H1 (cell line): ENCODE measurements at regions not wholly inside any gene's neighbourhood (a gene's known extent, or its start where the extent isn't known, plus 50 kb on each side); places are given as distances from the start of the nearest gene placed in this dataset.

Experiments used
- CTCF ChIA-PET: fragments of 300-600 bp; sonication (Branson Sonifier 250); formaldehyde crosslinking; loops from one replicate; lab custom pipeline; 2021; ENCODE audit not compliant: partially characterized antibody; lab: Charles Lee
- POLR2A ChIA-PET: fragments of 300-600 bp; sonication (Branson Sonifier 250); formaldehyde crosslinking; loops from one replicate; lab custom pipeline; 2021; ENCODE audit warnings: inconsistent platforms; ENCODE audit not compliant: partially characterized antibody; lab: Charles Lee
- DNase-seq, 2 experiments: peaks; one replicate each; pipeline versions ENCODE4 v3.0.0 to v3.0.0-alpha.2; 2010 to 2022; ENCODE audit warnings: low spot score in 2 of 2, low read depth in 1 of 2, mixed read lengths in 1 of 2
- FAIRE-seq: peaks from 2 replicates; lab custom pipeline; 2011; peaks lifted over from hg19 to GRCh38; lab: Jason Lieb, UNC
- H2AFZ ChIP-seq: 2 replicates; pipeline ENCODE4 v1.8.1; 2012; ENCODE audit warnings: low read length, inconsistent platforms
- H2AK5ac ChIP-seq: 2 replicates; pipeline ENCODE4 v1.6.1; 2013; ENCODE audit warnings: low read depth, low read length
- H2BK120ac ChIP-seq: replicated peaks from 2 replicates; pipeline ENCODE3; 2013; ENCODE audit warnings: low read depth, low read length, inconsistent platforms
- H2BK12ac ChIP-seq: 2 replicates; pipeline ENCODE4 v1.6.1; 2013; ENCODE audit warnings: low read depth, low read length
- H2BK15ac ChIP-seq: 2 replicates; pipeline ENCODE4 v1.6.1; 2013; ENCODE audit warnings: low read length
- H2BK20ac ChIP-seq: 2 replicates; pipeline ENCODE4 v1.6.1; 2013; ENCODE audit warnings: low read length
- H2BK5ac ChIP-seq: 2 replicates; pipeline ENCODE4 v1.6.1; 2013; ENCODE audit warnings: low read depth, low read length
- H3K14ac ChIP-seq: 2 replicates; pipeline ENCODE4 v1.6.1; 2013; ENCODE audit warnings: inconsistent platforms; ENCODE audit not compliant: insufficient read length
- H3K18ac ChIP-seq: 2 replicates; pipeline ENCODE4 v1.6.1; 2013; ENCODE audit warnings: low read length; ENCODE audit errors: extremely low read depth
- H3K23ac ChIP-seq: 2 replicates; pipeline ENCODE4 v1.6.1; 2013; ENCODE audit warnings: inconsistent platforms; ENCODE audit not compliant: insufficient read length
- H3K23me2 ChIP-seq: 2 replicates; pipeline ENCODE4 v1.6.1; 2013; ENCODE audit warnings: low read depth, low read length
- H3K27ac ChIP-seq: 2 replicates; pipeline ENCODE4 v1.6.1; 2011; ENCODE audit warnings: low read depth, low read length, inconsistent platforms
- H3K27me3 ChIP-seq, 4 experiments: replicated peaks in 1 of 4; 1 replicate in 1 of 4; 2 replicates in 3 of 4; pipeline versions ENCODE4 v1.6.1 to v1.8.1; 2011 to 2013; ENCODE audit warnings: low read length in 3 of 4, mild to moderate bottlenecking in 3 of 4, inconsistent platforms in 2 of 4, mixed read lengths in 2 of 4, moderate library complexity in 1 of 4; ENCODE audit not compliant: control insufficient read depth in 3 of 4, insufficient read depth in 3 of 4; ENCODE audit errors: extremely low read depth in 1 of 4
- H3K36me3 ChIP-seq, 4 experiments: 2 replicates each; pipeline versions ENCODE4 v1.6.1 to v1.8.1; 2011 to 2013; ENCODE audit warnings: mild to moderate bottlenecking in 4 of 4, low read length in 3 of 4, moderate library complexity in 2 of 4, control low read depth in 1 of 4, inconsistent platforms in 1 of 4; ENCODE audit not compliant: insufficient read depth in 4 of 4, control insufficient read depth in 2 of 4
- H3K4ac ChIP-seq: replicated peaks from 2 replicates; pipeline ENCODE3; 2013; ENCODE audit warnings: low read length, low read depth, mixed read lengths, inconsistent platforms; ENCODE audit not compliant: insufficient read length
- H3K4me1 ChIP-seq, 4 experiments: replicated peaks in 1 of 4; 1 replicate in 1 of 4; 2 replicates in 3 of 4; pipeline versions ENCODE4 v1.6.1 to v1.8.1; 2011 to 2013; ENCODE audit warnings: low read length in 3 of 4, inconsistent platforms in 2 of 4, mixed read lengths in 1 of 4; ENCODE audit not compliant: insufficient read depth in 4 of 4, control insufficient read depth in 3 of 4
- H3K4me2 ChIP-seq, 2 experiments: 2 replicates each; pipeline versions ENCODE4 v1.6.1 to v1.8.1; 2011 to 2013; ENCODE audit warnings: low read depth in 2 of 2, low read length in 2 of 2, control low read depth in 1 of 2, inconsistent platforms in 1 of 2, mild to moderate bottlenecking in 1 of 2; ENCODE audit not compliant: insufficient read depth in 1 of 2
- H3K4me3 ChIP-seq, 4 experiments: fragments of 200-600, 300-600 bp in 1 of 4; sonication (generic), shearing (Covaris generic), sonication (Bioruptor Twin) in 1 of 4; 2 replicates each; pipeline versions ENCODE4 v1.5.1 to v1.8.1; 2011 to 2016; ENCODE audit warnings: low read length in 4 of 4, low read depth in 3 of 4, control low read depth in 2 of 4, inconsistent platforms in 2 of 4, mild to moderate bottlenecking in 2 of 4, mixed read lengths in 1 of 4, moderate library complexity in 1 of 4; ENCODE audit not compliant: insufficient read depth in 2 of 4; ENCODE audit errors: extremely low read depth in 1 of 4
- H3K56ac ChIP-seq: replicated peaks from 2 replicates; pipeline ENCODE3; 2013; ENCODE audit warnings: low read depth, mild to moderate bottlenecking, mixed read lengths, low read length, inconsistent platforms; ENCODE audit not compliant: insufficient read length
- H3K79me1 ChIP-seq: 2 replicates; pipeline ENCODE4 v1.6.1; 2013; ENCODE audit warnings: low read depth, low read length, control low read depth
- H3K79me2 ChIP-seq, 2 experiments: 2 replicates each; pipeline versions ENCODE4 v1.6.1 to v1.8.1; 2012 to 2013; ENCODE audit warnings: low read length in 2 of 2, mild to moderate bottlenecking in 2 of 2, inconsistent platforms in 1 of 2; ENCODE audit not compliant: insufficient read depth in 2 of 2, control insufficient read depth in 1 of 2
- H3K9ac ChIP-seq, 4 experiments: replicated peaks in 1 of 4; 1 replicate in 1 of 4; 2 replicates in 3 of 4; pipeline versions ENCODE4 v1.6.1 to v1.8.1; 2011 to 2013; ENCODE audit warnings: low read depth in 3 of 4, low read length in 3 of 4, control low read depth in 2 of 4, mild to moderate bottlenecking in 2 of 4, moderate library complexity in 2 of 4, inconsistent platforms in 1 of 4; ENCODE audit errors: extremely low read depth in 1 of 4
- H3K9me3 ChIP-seq, 2 experiments: 2 replicates each; pipeline versions ENCODE4 v1.6.1 to v1.8.1; 2012 to 2013; ENCODE audit warnings: mild to moderate bottlenecking in 2 of 2, moderate library complexity in 2 of 2, control low read depth in 1 of 2, inconsistent platforms in 1 of 2, low read depth in 1 of 2, low read length in 1 of 2, mixed read lengths in 1 of 2; ENCODE audit not compliant: insufficient read depth in 2 of 2
- H4K20me1 ChIP-seq, 2 experiments: replicated peaks in 1 of 2; 2 replicates each; pipeline versions ENCODE3 to v1.8.1; 2011 to 2013; ENCODE audit warnings: inconsistent platforms in 2 of 2, low read length in 2 of 2, mild to moderate bottlenecking in 1 of 2; ENCODE audit not compliant: insufficient read depth in 2 of 2, control insufficient read depth in 1 of 2
- H4K5ac ChIP-seq: 2 replicates; pipeline ENCODE4 v1.6.1; 2013; ENCODE audit warnings: low read length, low read depth, mixed read lengths, inconsistent platforms; ENCODE audit not compliant: insufficient read length
- H4K8ac ChIP-seq: 2 replicates; pipeline ENCODE4 v1.8.0; 2013; ENCODE audit warnings: mild to moderate bottlenecking, moderate library complexity, low read length, inconsistent platforms; ENCODE audit not compliant: insufficient read depth; ENCODE audit errors: extremely low read depth
- H4K91ac ChIP-seq: replicated peaks from 2 replicates; pipeline ENCODE3; 2013; ENCODE audit warnings: low read length, mixed read lengths, inconsistent platforms; ENCODE audit not compliant: insufficient read length
- ASH2L ChIP-seq: fragments of 200-600, 300-600 bp; sonication (generic); IDR thresholded peaks from one replicate; pipeline ENCODE4 v1.7.1; 2017; ENCODE audit warnings: low read length
- BCL11A ChIP-seq, 2 experiments: IDR thresholded peaks; one replicate each; pipeline ENCODE4 v1.6.1; 2011; ENCODE audit warnings: low read depth in 2 of 2, low read length in 2 of 2, mild to moderate bottlenecking in 2 of 2
- HDAC6 ChIP-seq: IDR thresholded peaks from one replicate; pipeline ENCODE4 v1.7.1; 2012; ENCODE audit warnings: low read depth, mild to moderate bottlenecking, inconsistent platforms, low read length, moderate library complexity
- KDM5A ChIP-seq: fragments of 200-600 bp; IDR thresholded peaks from 2 replicates; pipeline ENCODE4 v1.7.1; 2012; ENCODE audit warnings: mild to moderate bottlenecking, low read length, inconsistent platforms, mixed read lengths
- NRF1 ChIP-seq: IDR thresholded peaks from 2 replicates; pipeline ENCODE4 v1.6.1; 2011; ENCODE audit warnings: mild to moderate bottlenecking, low read depth, low read length, improper control_type of control experiment
- PHF8 ChIP-seq: fragments of 200-600 bp; sonication (generic); conservative IDR thresholded peaks from 2 replicates; pipeline ENCODE4 v1.7.1; 2012; ENCODE audit warnings: low read depth, mild to moderate bottlenecking, inconsistent platforms, low read length, moderate library complexity
- RAD21 ChIP-seq, 2 experiments: IDR thresholded peaks in 1 of 2; conservative IDR thresholded peaks in 1 of 2; 2 replicates each; pipeline ENCODE4 v1.6.1; 2011; ENCODE audit warnings: low read depth in 2 of 2, low read length in 2 of 2, improper control_type of control experiment in 1 of 2, inconsistent platforms in 1 of 2, mild to moderate bottlenecking in 1 of 2, moderate library complexity in 1 of 2
- RBBP5 ChIP-seq: IDR thresholded peaks from 2 replicates; pipeline ENCODE4 v1.7.1; 2012; ENCODE audit warnings: low read depth, mild to moderate bottlenecking, inconsistent platforms, low read length, moderate library complexity, borderline replicate concordance
- SIN3A ChIP-seq, 2 experiments: IDR thresholded peaks in 1 of 2; conservative IDR thresholded peaks in 1 of 2; 2 replicates each; pipeline ENCODE4 v1.6.1; 2011 to 2012; ENCODE audit warnings: low read length in 2 of 2, improper control_type of control experiment in 1 of 2, low read depth in 1 of 2, mild to moderate bottlenecking in 1 of 2
- SP2 ChIP-seq: IDR thresholded peaks from 2 replicates; pipeline ENCODE4 v1.6.1; 2012; ENCODE audit warnings: mild to moderate bottlenecking, low read length, inconsistent platforms
- SP4 ChIP-seq: IDR thresholded peaks from 2 replicates; pipeline ENCODE4 v1.6.1; 2012; ENCODE audit warnings: low read length, inconsistent platforms
- SUZ12 ChIP-seq: fragments of 200-600 bp; sonication (generic); IDR thresholded peaks from 2 replicates; pipeline ENCODE4 v1.6.1; 2012; ENCODE audit warnings: mild to moderate bottlenecking, inconsistent platforms, low read length, moderate library complexity, mixed read lengths
- TBP ChIP-seq: IDR thresholded peaks from 2 replicates; pipeline ENCODE4 v1.6.1; 2011; ENCODE audit warnings: low read depth, low read length, improper control_type of control experiment
- ZNF274 ChIP-seq: IDR thresholded peaks from 2 replicates; pipeline ENCODE4 v1.7.0; 2012; ENCODE audit warnings: low read length, borderline replicate concordance; ENCODE audit errors: extremely low read depth
- WGBS, 2 experiments: shearing (Covaris generic) in 1 of 2; methylation state at CpG; one replicate each; pipeline versions ENCODE4 v1.1.6 to v1.1.7; 2013 to 2015; ENCODE audit warnings: low lambda C conversion rate in 2 of 2, mixed read lengths in 2 of 2, inconsistent platforms in 1 of 2, low coverage in 1 of 2, missing lambda C conversion rate in 1 of 2; ENCODE audit not compliant: insufficient replicate concordance in 2 of 2, insufficient coverage in 1 of 2, insufficient read length in 1 of 2; ENCODE audit errors: extremely low coverage in 1 of 2, missing lambda C conversion rate in 1 of 2; 5-methylcytosine and 5-hydroxymethylcytosine counted together

DNA sequence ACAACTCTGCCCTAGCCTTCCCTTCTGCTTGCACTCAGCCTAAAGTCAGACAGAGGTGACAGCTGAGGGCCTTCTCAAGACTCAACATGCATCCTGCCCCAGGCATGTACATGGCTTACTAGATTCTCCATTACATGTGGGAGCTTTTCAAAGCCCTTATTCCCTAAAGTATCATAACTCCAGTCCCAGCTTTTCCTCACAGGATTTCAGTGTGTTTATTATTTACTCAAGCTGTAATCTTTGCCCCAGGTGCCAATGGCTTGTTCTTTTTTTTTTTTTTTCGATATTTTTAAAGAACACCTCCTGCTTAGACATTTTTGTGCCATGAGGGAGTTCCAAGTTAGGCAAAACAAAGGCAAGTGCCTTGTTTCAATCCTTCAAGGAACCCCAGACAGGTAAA lies 154.0 kb upstream of the RADX start:
- H3K4me1 ChIP-seq, result no peaks in the 10 kb centered on the region
- H3K18ac ChIP-seq, result no peak overlapping the region
- no peak overlapping the region for H2AFZ ChIP-seq
- H3K36me3 ChIP-seq, result no peaks in the 10 kb centered on the region
- no peak overlapping the region for H4K5ac ChIP-seq
- FAIRE-seq (no peak), DNase-seq (no peak)
- ChIA-PET POLR2A (no interaction called here), CTCF (interaction anchor here (1.9 kb wide), 1 partner anchor 9 kb away, joined by 4 read pairs; no protein-coding TSS in a partner anchor)
- no peak overlapping the region for H3K9ac ChIP-seq
- no peak overlapping the region for H3K56ac ChIP-seq
- no peak overlapping the region for H3K14ac ChIP-seq
- H3K79me2 ChIP-seq, result no peaks in the 10 kb centered on the region
- no peak overlapping the region for H3K4me3 ChIP-seq
- H3K9me3 ChIP-seq, result no peaks in the 10 kb centered on the region; a peak in 1 of 4 replicates
- H3K4ac ChIP-seq, result no peak overlapping the region
- H3K4me2 ChIP-seq, result no peak overlapping the region
- no peak overlapping the region for H2BK15ac ChIP-seq
- H3K79me1 ChIP-seq, result no peaks in the 10 kb centered on the region
- H2BK5ac ChIP-seq, result no peak overlapping the region
- H3K23me2 ChIP-seq, result no peaks in the 10 kb centered on the region
- no peak overlapping the region for H2BK120ac ChIP-seq
- no peak overlapping the region for H2BK20ac ChIP-seq
- WGBS, 2 experiments, result no CpG with 5 or more reads among the region's 1 CpG
- H4K20me1 ChIP-seq, result no peaks in the 10 kb centered on the region
- H2AK5ac ChIP-seq, result no peak overlapping the region
- H3K27ac ChIP-seq, result no peak overlapping the region
- H2BK12ac ChIP-seq, result no peak overlapping the region
- H4K91ac ChIP-seq, result no peak overlapping the region
- no peak overlapping the region for H4K8ac ChIP-seq
- no peaks in the 10 kb centered on the region for H3K27me3 ChIP-seq
- no peak for TF ChIP-seq RAD21 (IDR thresholded peaks at IDR 0.05 in 1 of 2, conservative IDR thresholded peaks at IDR 0.05 in 1 of 2; ENCODE audit: low read depth in 2 of 2, low read length in 2 of 2)
- no peak for TF ChIP-seq NRF1
- TF ChIP-seq KDM5A, result no peak
- no peak for TF ChIP-seq SP4
- TF ChIP-seq TBP, result no peak
- no peak for TF ChIP-seq RBBP5
- no peak for TF ChIP-seq SIN3A (conservative IDR thresholded peaks at IDR 0.05 in 1 of 2, IDR thresholded peaks at IDR 0.05 in 1 of 2; ENCODE audit: low read depth in 1 of 2, low read length in 2 of 2)
- no peak for TF ChIP-seq SP2
- no peak for TF ChIP-seq HDAC6
- no peak for TF ChIP-seq PHF8
- no peak for TF ChIP-seq BCL11A (IDR thresholded peaks at IDR 0.05; ENCODE audit: low read depth in 2 of 2, low read length in 2 of 2)
- TF ChIP-seq ZNF274, result no peak
- no peak for TF ChIP-seq ASH2L
- no peak for TF ChIP-seq SUZ12
- H3K23ac ChIP-seq, result no peak overlapping the region
